Ectodermal cell (in vitro differentiated cells): ENCODE measurements at regions not wholly inside any gene's neighbourhood (a gene's known extent, or its start where the extent isn't known, plus 50 kb on each side); places are given as distances from the start of the nearest gene placed in this dataset.

ENCODE experiments used
- H3K27ac ChIP-seq: 2 replicates; pipeline ENCODE4 v1.7.0; 2013; ENCODE audit warnings: mild to moderate bottlenecking, low read depth, low read length; ENCODE audit not compliant: insufficient read depth, poor library complexity, severe bottlenecking
- H3K27me3 ChIP-seq: 2 replicates; pipeline ENCODE4 v1.7.0; 2013; ENCODE audit warnings: mild to moderate bottlenecking, low read length; ENCODE audit not compliant: insufficient read depth, control insufficient read depth, poor library complexity, severe bottlenecking
- H3K36me3 ChIP-seq: one replicate; pipeline ENCODE4 v1.7.0; 2013; ENCODE audit warnings: low read length; ENCODE audit not compliant: control insufficient read depth, insufficient read depth
- H3K4me1 ChIP-seq: one replicate; pipeline ENCODE4 v1.7.0; 2013; ENCODE audit warnings: low read length; ENCODE audit not compliant: control insufficient read depth, insufficient read depth
- H3K4me3 ChIP-seq: 2 replicates; pipeline ENCODE4 v1.7.0; 2013; ENCODE audit warnings: low read depth, low read length, control low read depth; ENCODE audit not compliant: insufficient read depth
- H3K9me3 ChIP-seq: 2 replicates; pipeline ENCODE4 v1.7.0; 2013; ENCODE audit warnings: mild to moderate bottlenecking, low read length, moderate library complexity; ENCODE audit not compliant: control insufficient read depth
- WGBS, 2 experiments: methylation state at CpG; one replicate each; pipeline ENCODE4 v1.1.7; 2013; ENCODE audit warnings: missing lambda C conversion rate in 2 of 2; 5-methylcytosine and 5-hydroxymethylcytosine counted together

GRCh38 chr6:168960551-168961263, 292.9 kb downstream of the THBS2 start:
- H3K27me3 ChIP-seq: no peaks in the 10 kb centered on the region
- no peaks in the 10 kb centered on the region for H3K9me3 ChIP-seq
- H3K36me3 ChIP-seq: no peaks in the 10 kb centered on the region
- 92% methylated on average over 11 of the region's 11 CpGs for WGBS, 2 experiments
- H3K27ac ChIP-seq: no peak overlapping the region
- H3K4me1 ChIP-seq: no peaks in the 10 kb centered on the region
- no peak overlapping the region for H3K4me3 ChIP-seq

- Histone ChIP-seq H3K4me1 (no peaks in the 10 kb centered on the region), H3K36me3 (no peaks in the 10 kb centered on the region), H3K4me3 (no peak overlapping the region), H3K27ac (no peak overlapping the region), H3K9me3 (no peaks in the 10 kb centered on the region), H3K27me3 (no peaks in the 10 kb centered on the region)
- 98% methylated on average over 3 of the region's 4 CpGs for WGBS, 2 experiments
Observed at GRCh38 chr6:168959696-168960095, 293.9 kb downstream of the THBS2 start.

DNA sequence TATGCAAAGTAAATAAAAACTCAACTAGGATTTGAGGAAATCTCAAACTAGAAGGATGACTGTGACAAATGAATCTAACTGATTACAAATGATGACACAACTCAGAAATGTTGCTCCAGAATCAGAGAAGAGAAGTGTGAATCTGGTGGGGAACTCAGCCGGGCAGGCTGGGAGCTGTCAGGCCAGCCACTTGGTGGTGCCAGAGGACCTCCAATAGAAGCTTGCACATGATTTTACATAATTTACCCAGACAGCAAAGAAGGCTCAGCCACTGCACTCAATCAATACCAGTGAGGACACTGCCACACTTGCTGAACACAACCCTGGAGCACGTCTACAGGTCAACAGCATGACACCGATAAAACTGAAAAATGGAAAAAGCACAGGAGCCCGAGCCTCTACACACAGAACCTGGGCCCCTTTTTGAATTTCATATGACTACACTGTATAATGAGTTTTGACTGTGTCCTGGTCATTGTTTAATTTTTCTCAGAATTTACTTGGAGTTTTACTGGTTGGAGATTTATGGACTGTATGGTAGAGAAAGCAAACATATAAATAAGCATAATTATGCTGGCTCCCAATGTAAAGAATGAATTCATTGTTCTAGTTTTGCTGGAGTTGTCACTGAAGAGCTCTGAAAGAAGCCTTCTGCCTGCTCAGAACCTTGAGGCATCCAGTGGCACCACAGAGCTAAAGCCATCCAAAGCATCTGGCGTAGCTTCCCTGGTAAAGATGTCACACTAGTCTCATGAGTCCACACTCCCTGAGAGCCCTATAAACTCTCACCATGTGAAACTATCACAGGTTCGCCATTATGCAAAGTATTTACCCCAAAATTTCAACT, 296.5 kb downstream of the THBS2 start:
- Histone ChIP-seq H3K27ac (no peak overlapping the region), H3K27me3 (no peaks in the 10 kb centered on the region), H3K4me1 (no peaks in the 10 kb centered on the region), H3K4me3 (no peak overlapping the region), H3K36me3 (no peaks in the 10 kb centered on the region), H3K9me3 (no peaks in the 10 kb centered on the region)
- WGBS, 2 experiments: 66 to 69% methylated on average over 6 of the region's 6 CpGs

DNA sequence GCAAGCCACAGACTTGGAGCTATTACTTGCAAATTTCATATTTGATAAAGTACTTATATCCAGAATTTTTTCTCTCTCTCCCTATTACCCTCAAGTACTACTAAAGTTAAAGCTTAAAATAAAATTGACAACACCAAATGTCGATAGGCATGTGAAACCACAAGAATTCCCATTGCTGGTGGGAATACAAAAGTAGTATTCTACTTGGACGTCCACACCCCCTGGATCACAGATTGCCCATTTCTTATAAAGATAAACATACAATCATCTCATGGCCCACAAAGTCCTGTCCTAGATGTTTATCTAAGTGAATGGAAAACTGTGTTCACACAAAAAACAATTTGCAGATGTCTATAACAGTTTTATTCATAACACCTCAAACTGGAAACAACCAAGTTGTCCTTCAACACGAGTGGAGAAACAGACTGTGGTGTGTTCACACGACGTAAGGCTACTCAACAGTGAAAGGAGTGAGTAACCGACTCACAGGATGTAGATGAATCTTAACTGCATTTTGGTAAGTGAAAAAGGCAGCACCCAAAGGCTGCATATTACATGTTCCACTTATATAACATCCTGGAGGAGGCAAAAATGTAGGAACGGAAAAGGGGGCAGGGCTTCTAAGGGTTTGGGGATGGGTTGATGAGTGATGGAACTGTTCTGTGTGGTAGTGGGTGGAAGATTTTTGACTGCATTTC, 297.4 kb downstream of the THBS2 start:
- whole genome bisulfite sequencing, 2 experiments: 79 to 81% methylated on average over 7 of the region's 7 CpGs

GRCh38 chr6:168953461-168953860, 300.2 kb downstream of the THBS2 start:
- H3K4me3 ChIP-seq: no peak overlapping the region
- H3K27me3 ChIP-seq: no peaks in the 10 kb centered on the region
- WGBS, 2 experiments: 92 to 97% methylated on average over 4 of the region's 6 CpGs
- H3K4me1 ChIP-seq: no peaks in the 10 kb centered on the region
- no peak overlapping the region for H3K27ac ChIP-seq
- peaks cover 3% of the 10 kb centered on the region for H3K9me3 ChIP-seq
- no peaks in the 10 kb centered on the region for H3K36me3 ChIP-seq

More for the DNA sequence above, 297.4 kb downstream of the THBS2 start:
- no peak overlapping the region for H3K27ac ChIP-seq
- H3K9me3 ChIP-seq: no peaks in the 10 kb centered on the region
- no peaks in the 10 kb centered on the region for H3K36me3 ChIP-seq
- no peak overlapping the region for H3K4me3 ChIP-seq
- H3K4me1 ChIP-seq: no peaks in the 10 kb centered on the region
- H3K27me3 ChIP-seq: no peaks in the 10 kb centered on the region

- Histone ChIP-seq H3K4me1 (no peaks in the 10 kb centered on the region), H3K4me3 (no peak overlapping the region), H3K9me3 (peaks cover 3% of the 10 kb centered on the region), H3K27ac (no peak overlapping the region), H3K36me3 (no peaks in the 10 kb centered on the region), H3K27me3 (no peaks in the 10 kb centered on the region)
- whole genome bisulfite sequencing, 2 experiments: 88 to 91% methylated on average over 12 of the region's 12 CpGs
Observed at GRCh38 chr6:168951217-168951616, 302.4 kb downstream of the THBS2 start.

- Histone ChIP-seq H3K4me3 (no peak overlapping the region), H3K27me3 (no peaks in the 10 kb centered on the region), H3K9me3 (peaks cover 3% of the 10 kb centered on the region), H3K36me3 (no peaks in the 10 kb centered on the region), H3K27ac (no peak overlapping the region), H3K4me1 (no peaks in the 10 kb centered on the region)
- WGBS, 2 experiments: 90 to 91% methylated on average over 14 of the region's 14 CpGs
Observed at GRCh38 chr6:168950858-168951214, 302.8 kb downstream of the THBS2 start.

GRCh38 chr6:168949981-168950857, 303.4 kb downstream of the THBS2 start:
- H3K36me3 ChIP-seq: no peaks in the 10 kb centered on the region
- H3K27ac ChIP-seq: no peak overlapping the region
- 85% methylated on average over 10 of the region's 10 CpGs for WGBS, 2 experiments
- H3K4me3 ChIP-seq: no peak overlapping the region
- H3K4me1 ChIP-seq: no peaks in the 10 kb centered on the region
- H3K27me3 ChIP-seq: no peaks in the 10 kb centered on the region
- peaks cover 3% of the 10 kb centered on the region for H3K9me3 ChIP-seq

DNA sequence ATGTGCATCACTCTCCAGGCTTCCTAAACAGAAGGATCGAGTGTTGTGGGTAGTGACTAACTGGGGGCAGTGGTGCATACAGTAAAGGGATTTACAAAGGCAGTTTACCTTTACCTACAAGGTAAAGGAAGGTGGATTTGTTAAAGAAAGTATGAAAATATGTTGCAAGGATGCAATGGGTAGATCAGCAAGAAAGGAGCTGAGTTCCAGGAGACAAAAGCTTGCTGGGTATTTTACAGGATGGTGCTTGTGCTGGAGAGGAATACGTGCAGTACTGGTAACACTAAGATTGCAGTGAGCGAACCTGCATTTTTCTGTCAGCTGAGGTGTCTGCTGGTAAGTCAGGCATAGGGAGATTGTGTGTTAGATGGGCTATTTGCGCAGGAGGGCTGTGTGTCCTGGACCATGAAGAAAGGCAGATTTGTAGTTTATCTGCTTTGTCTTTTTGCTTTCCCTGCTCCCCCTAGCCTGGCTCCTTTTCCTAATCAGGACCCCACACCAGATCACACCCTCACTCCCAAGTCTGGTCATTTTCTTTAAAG, 304.6 kb downstream of the THBS2 start:
- H3K27me3 ChIP-seq: no peaks in the 10 kb centered on the region
- H3K9me3 ChIP-seq: peaks cover 3% of the 10 kb centered on the region
- 87 to 94% methylated on average over 3 to 4 of the region's 4 CpGs for WGBS, 2 experiments
- no peak overlapping the region for H3K4me3 ChIP-seq
- no peaks in the 10 kb centered on the region for H3K4me1 ChIP-seq
- no peak overlapping the region for H3K27ac ChIP-seq
- H3K36me3 ChIP-seq: no peaks in the 10 kb centered on the region
